ENCODE measurements at regions not wholly inside any gene's neighbourhood (a gene's known extent, or its start where the extent isn't known, plus 50 kb on each side); places are given as distances from the start of the nearest gene placed in this dataset.

DNA sequence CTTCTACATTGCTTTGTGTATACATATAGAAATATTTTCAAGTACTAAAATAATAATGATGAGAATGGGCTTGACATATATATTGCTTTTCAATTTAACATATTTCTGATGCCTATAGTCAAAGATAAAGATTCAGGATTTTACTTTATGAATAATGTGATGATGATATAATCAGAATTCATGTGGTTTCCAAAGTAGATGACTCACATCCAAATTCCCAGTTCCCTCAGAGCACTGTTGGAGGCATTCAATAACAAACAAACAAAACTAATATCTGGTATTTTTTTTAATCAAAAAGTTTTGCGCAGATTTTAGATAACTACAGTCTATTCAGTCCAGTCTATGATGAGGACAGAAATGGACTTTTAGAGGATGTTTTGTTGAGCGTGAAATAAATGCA lies 2094.5 kb upstream of the CELF4 start:
- no peaks in the 10 kb centered on the region for H3K4me1 ChIP-seq
- no peak for TF ChIP-seq POLR2A (IDR thresholded peaks at IDR 0.05)
- TF ChIP-seq, protein P1, sequence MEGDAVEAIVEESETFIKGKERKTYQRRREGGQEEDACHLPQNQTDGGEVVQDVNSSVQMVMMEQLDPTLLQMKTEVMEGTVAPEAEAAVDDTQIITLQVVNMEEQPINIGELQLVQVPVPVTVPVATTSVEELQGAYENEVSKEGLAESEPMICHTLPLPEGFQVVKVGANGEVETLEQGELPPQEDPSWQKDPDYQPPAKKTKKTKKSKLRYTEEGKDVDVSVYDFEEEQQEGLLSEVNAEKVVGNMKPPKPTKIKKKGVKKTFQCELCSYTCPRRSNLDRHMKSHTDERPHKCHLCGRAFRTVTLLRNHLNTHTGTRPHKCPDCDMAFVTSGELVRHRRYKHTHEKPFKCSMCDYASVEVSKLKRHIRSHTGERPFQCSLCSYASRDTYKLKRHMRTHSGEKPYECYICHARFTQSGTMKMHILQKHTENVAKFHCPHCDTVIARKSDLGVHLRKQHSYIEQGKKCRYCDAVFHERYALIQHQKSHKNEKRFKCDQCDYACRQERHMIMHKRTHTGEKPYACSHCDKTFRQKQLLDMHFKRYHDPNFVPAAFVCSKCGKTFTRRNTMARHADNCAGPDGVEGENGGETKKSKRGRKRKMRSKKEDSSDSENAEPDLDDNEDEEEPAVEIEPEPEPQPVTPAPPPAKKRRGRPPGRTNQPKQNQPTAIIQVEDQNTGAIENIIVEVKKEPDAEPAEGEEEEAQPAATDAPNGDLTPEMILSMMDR (IDR thresholded peaks at IDR 0.05), result no peak
- 97% methylated on average over 2 of the region's 2 CpGs for WGBS, 2 donors
- no peaks in the 10 kb centered on the region for H3K27me3 ChIP-seq
- no peaks in the 10 kb centered on the region for H3K9me3 ChIP-seq
- H3K4me3 ChIP-seq, result no peak overlapping the region
- intact Hi-C loops (cut with DNase I; ENCODE audit: low total_unique reads), result no loop called here
- H3K27ac ChIP-seq, result no peak overlapping the region
- no peak for DNase-seq
- H3K36me3 ChIP-seq (ENCODE audit: low read depth, missing control alignments), result no peaks in the 10 kb centered on the region

DNA sequence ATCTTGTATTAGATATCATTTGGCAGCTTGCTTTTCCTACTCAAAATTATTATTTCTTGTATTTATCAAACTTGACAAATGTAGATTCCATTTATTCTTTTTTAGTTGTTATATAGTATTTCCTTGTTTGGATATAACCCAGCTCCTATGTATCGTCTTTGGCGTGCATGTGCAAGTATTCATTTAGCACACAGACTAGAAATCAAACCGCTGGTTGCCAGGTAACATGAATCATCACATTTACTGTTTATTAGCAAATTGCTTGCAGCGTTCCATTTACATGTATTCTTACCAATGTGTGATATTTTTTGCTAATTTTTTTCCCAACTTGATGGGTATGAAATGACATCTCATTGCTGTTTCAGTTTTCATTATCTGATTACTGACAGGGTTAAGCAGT lies 2089.7 kb upstream of the CELF4 start:
- H3K9me3 ChIP-seq, result no peaks in the 10 kb centered on the region
- no peaks in the 10 kb centered on the region for H3K27me3 ChIP-seq
- H3K36me3 ChIP-seq (ENCODE audit: low read depth, missing control alignments), result no peaks in the 10 kb centered on the region
- intact Hi-C loops (cut with DNase I; ENCODE audit: low total_unique reads), result no loop called here
- no peak for DNase-seq
- no peak for TF ChIP-seq POLR2A (IDR thresholded peaks at IDR 0.05)
- TF ChIP-seq, protein P1 (IDR thresholded peaks at IDR 0.05), result no peak
- no peaks in the 10 kb centered on the region for H3K4me1 ChIP-seq
- no peak overlapping the region for H3K4me3 ChIP-seq
- 86 to 92% methylated on average over 4 of the region's 4 CpGs for WGBS, 2 donors
- no peak overlapping the region for H3K27ac ChIP-seq

DNA sequence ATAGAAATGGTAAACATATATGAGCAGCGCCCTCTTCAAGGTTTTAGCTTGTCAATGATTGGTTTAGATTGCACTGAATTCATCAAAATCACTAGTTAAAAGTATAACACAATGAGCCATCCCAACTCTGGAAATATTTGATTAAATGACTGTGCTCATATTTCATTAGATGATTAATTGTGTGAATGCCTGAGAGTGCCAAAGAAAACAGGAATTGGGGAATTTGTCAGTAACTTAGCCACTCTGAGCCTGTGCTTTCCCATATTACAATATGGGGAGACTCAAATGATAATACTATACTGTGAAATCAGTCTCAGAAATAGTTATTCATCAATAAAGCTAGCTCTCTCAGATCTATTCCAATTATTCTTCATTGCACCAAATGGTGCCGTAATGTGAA lies 2087.6 kb upstream of the CELF4 start:
- no peaks in the 10 kb centered on the region for H3K36me3 ChIP-seq (ENCODE audit: low read depth, missing control alignments)
- WGBS, 2 donors, result 94 to 97% methylated on average over 2 of the region's 2 CpGs
- no peak overlapping the region for H3K4me3 ChIP-seq
- no peaks in the 10 kb centered on the region for H3K4me1 ChIP-seq
- intact Hi-C loops (cut with DNase I; ENCODE audit: low total_unique reads), result no loop called here
- H3K27ac ChIP-seq, result no peak overlapping the region
- no peaks in the 10 kb centered on the region for H3K9me3 ChIP-seq
- DNase-seq, result no peak
- TF ChIP-seq POLR2A (IDR thresholded peaks at IDR 0.05), result no peak
- TF ChIP-seq, protein P1 (IDR thresholded peaks at IDR 0.05), result no peak
- no peaks in the 10 kb centered on the region for H3K27me3 ChIP-seq

DNA sequence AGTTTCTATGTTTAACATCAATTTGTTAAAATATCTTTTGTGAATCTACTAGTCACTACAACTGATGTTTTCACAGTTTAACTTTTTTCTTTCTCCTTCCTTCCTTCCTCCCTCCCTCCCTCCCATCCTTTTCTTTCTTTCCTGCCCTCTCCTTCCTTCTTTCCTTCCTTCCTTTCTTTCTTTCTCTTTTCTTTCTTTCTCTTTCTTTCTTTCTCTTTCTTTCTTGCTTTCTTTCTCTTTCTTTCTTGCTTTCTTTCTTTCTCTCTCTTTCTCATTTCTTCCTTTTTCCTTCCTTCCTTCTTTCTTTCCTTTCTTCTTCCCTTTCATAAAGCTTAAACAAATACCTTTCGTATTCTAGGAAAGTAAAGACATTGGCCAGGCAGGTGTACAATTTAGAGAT lies 2083.0 kb upstream of the CELF4 start:
- DNase-seq, result no peak
- whole genome bisulfite sequencing, 2 donors, result 81 to 100% methylated on average over 1 of the region's 1 CpG
- H3K4me3 ChIP-seq, result no peak overlapping the region
- no peaks in the 10 kb centered on the region for H3K4me1 ChIP-seq
- H3K9me3 ChIP-seq, result no peaks in the 10 kb centered on the region
- intact Hi-C loops (cut with DNase I; ENCODE audit: low total_unique reads), result no loop called here
- no peak overlapping the region for H3K27ac ChIP-seq
- no peaks in the 10 kb centered on the region for H3K27me3 ChIP-seq
- no peak for TF ChIP-seq POLR2A (IDR thresholded peaks at IDR 0.05)
- TF ChIP-seq, protein P1 (IDR thresholded peaks at IDR 0.05), result no peak
- H3K36me3 ChIP-seq (ENCODE audit: low read depth, missing control alignments), result no peaks in the 10 kb centered on the region

DNA sequence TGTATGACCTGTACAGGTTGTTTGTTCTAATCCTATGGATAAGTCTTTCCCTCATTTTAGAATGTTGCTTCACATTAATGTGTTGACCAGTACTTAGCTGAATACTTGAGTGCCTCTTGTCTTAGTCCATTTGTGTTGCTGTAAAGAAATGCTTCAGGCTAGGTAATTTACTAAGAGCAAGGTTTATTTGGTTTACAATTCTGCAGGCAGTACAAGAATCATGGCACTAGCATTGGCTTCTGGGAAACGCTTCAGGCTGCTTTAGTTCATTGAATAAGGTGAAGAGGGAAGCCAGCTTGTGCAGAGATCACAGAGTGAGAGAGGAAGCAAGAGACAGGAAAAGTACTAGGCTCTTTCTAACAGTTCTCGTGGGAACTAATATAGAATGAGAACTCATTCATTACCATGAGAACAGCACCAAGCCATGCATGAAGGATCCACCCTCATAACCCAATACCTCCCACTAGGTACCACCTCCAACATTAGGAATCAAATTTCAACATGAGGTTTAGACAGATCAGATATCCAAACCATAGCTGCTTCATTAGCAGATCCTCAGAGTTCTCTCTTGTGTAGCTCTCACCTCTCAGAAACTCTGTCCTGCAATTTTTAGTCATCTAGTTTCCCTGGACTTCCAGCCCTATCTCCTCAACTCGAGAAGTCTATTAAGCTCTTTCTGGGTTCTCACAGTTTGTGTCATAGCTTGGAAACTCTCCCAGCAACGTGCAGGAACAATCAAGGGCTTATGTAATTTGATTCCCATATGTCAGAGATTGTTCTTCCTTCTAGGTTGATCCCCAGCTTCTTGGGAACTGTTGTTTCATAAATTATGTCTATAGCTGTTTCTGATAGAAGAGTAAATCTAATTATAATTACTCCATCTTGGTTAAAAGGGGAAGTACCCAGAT lies 2082.3 kb upstream of the CELF4 start:
- WGBS, 2 donors, result 42 to 55% methylated on average over 4 of the region's 4 CpGs
- H3K27me3 ChIP-seq, result no peaks in the 10 kb centered on the region
- DNase-seq, result peak; percentile 21
- no peak overlapping the region for H3K27ac ChIP-seq
- intact Hi-C loops (cut with DNase I; ENCODE audit: low total_unique reads), result no loop called here
- H3K36me3 ChIP-seq (ENCODE audit: low read depth, missing control alignments), result no peaks in the 10 kb centered on the region
- H3K4me1 ChIP-seq, result no peaks in the 10 kb centered on the region
- H3K4me3 ChIP-seq, result no peak overlapping the region
- no peaks in the 10 kb centered on the region for H3K9me3 ChIP-seq
- no peak for TF ChIP-seq POLR2A (IDR thresholded peaks at IDR 0.05)
- TF ChIP-seq, protein P1 (IDR thresholded peaks at IDR 0.05), result no peak

Measured in testis (tissue), 2 donors.